ENCODE measurements at regions not wholly inside any gene's neighbourhood (a gene's known extent, or its start where the extent isn't known, plus 50 kb on each side); places are given as distances from the start of the nearest gene placed in this dataset.
A peak's percentile ranks its signal among the peaks of the same experiment; 100 is the strongest.

DNA sequence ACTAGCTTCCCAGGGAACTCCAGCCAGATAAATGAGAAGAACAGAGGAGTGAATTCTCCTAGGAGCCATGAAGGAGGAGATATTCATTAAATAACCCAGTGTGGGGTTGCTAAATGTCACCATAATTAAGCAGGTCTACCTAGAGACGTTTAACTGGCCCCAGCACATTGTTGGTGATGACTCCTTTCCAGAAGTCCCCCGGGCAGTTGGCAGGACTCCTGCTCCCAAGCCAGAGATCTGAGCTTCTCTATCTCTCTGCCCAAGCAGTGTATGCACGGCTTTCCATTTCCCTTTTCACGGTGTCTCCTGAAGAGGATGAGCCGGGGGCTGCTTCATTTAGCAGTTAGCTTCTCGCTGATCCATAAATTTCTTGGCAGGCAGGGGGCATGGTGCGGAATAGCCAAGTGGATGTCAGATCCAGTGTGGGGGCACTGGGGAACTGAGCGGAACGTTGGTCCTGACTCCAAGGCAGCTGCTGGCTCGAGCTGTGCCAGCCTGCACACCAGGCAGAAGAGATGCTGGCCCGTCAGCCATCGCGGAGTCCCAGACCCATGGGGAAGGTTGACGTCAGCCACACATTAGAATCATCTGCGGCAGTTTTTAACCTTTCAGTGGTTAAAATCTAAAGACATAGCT, 142.0 kb upstream of the NPY start:
- no peak overlapping the region for H3K4me3 ChIP-seq (ENCODE audit: insufficient read depth in 1 of 2, low read depth in 1 of 2, low read length in 2 of 2)
- no peak overlapping the region for H4K91ac ChIP-seq (ENCODE audit: low read length)
- no peak overlapping the region for H2BK15ac ChIP-seq (ENCODE audit: low read depth, poor library complexity, severe bottlenecking)
- no peaks in the 10 kb centered on the region for H3K9me3 ChIP-seq (ENCODE audit: control insufficient read depth, low read length)
- no peak overlapping the region for H3K4me2 ChIP-seq (ENCODE audit: low read length, poor library complexity, severe bottlenecking)
- H3K9ac ChIP-seq (ENCODE audit: low read length) = no peak overlapping the region
- no peaks in the 10 kb centered on the region for H3K27me3 ChIP-seq (ENCODE audit: control insufficient read depth in 1 of 2, insufficient read depth in 1 of 2, low read length in 2 of 2)
- no peak overlapping the region for H3K27ac ChIP-seq (ENCODE audit: low read length, poor library complexity, severe bottlenecking)
- no peak for DNase-seq
- H3K4ac ChIP-seq (ENCODE audit: low read depth in 1 of 2, low read length in 2 of 2) = no peak overlapping the region
- no peak overlapping the region for H2BK5ac ChIP-seq (ENCODE audit: low read depth, low read length, poor library complexity, severe bottlenecking)
- WGBS = 93% methylated on average over 15 of the region's 15 CpGs
- H2AK5ac ChIP-seq (ENCODE audit: low read length, severe bottlenecking) = no peak overlapping the region
- no peak overlapping the region for H2BK12ac ChIP-seq (ENCODE audit: low read length in 2 of 2)
- no peaks in the 10 kb centered on the region for H3K36me3 ChIP-seq (ENCODE audit: control insufficient read depth in 1 of 2, insufficient read depth in 2 of 2, low read depth in 1 of 2, low read length in 2 of 2)
- H3K4me1 ChIP-seq (ENCODE audit: control insufficient read depth, insufficient read depth, low read depth, low read length) = no peaks in the 10 kb centered on the region
- H3K79me1 ChIP-seq (replicated peaks; ENCODE audit: low read length, poor library complexity, severe bottlenecking) = no peaks in the 10 kb centered on the region
- no peak overlapping the region for H3K18ac ChIP-seq (ENCODE audit: low read depth in 1 of 2, low read length in 2 of 2)
- no peak overlapping the region for H3K23ac ChIP-seq (ENCODE audit: low read length in 2 of 2)
- no peak overlapping the region for H2AFZ ChIP-seq (ENCODE audit: low read depth, low read length)
- H3K14ac ChIP-seq (ENCODE audit: low read length in 2 of 2) = no peak overlapping the region
- no peak overlapping the region for H2BK120ac ChIP-seq (ENCODE audit: low read depth, low read length)
- no peak overlapping the region for H4K8ac ChIP-seq (ENCODE audit: low read length)

- no peak overlapping the region for H2BK12ac ChIP-seq (ENCODE audit: low read length in 2 of 2)
- H3K9me3 ChIP-seq (ENCODE audit: control insufficient read depth, low read length) = no peaks in the 10 kb centered on the region
- no peak overlapping the region for H2AK5ac ChIP-seq (ENCODE audit: low read length, severe bottlenecking)
- no peak overlapping the region for H3K18ac ChIP-seq (ENCODE audit: low read depth in 1 of 2, low read length in 2 of 2)
- no peak overlapping the region for H3K9ac ChIP-seq (ENCODE audit: low read length)
- no peak overlapping the region for H4K91ac ChIP-seq (ENCODE audit: low read length)
- no peak overlapping the region for H2BK15ac ChIP-seq (ENCODE audit: low read depth, poor library complexity, severe bottlenecking)
- no peak overlapping the region for H2BK5ac ChIP-seq (ENCODE audit: low read depth, low read length, poor library complexity, severe bottlenecking)
- H2BK120ac ChIP-seq (ENCODE audit: low read depth, low read length) = no peak overlapping the region
- no peak overlapping the region for H3K4ac ChIP-seq (ENCODE audit: low read depth in 1 of 2, low read length in 2 of 2)
- H3K23ac ChIP-seq (ENCODE audit: low read length in 2 of 2) = no peak overlapping the region
- DNase-seq = no peak
- H3K4me2 ChIP-seq (ENCODE audit: low read length, poor library complexity, severe bottlenecking) = no peak overlapping the region
- H3K14ac ChIP-seq (ENCODE audit: low read length in 2 of 2) = peak overlapping the region in 1 of 2 experiments; percentile 83
- H3K27me3 ChIP-seq (ENCODE audit: control insufficient read depth in 1 of 2, insufficient read depth in 1 of 2, low read length in 2 of 2) = no peaks in the 10 kb centered on the region
- H3K79me1 ChIP-seq (replicated peaks; ENCODE audit: low read length, poor library complexity, severe bottlenecking) = no peaks in the 10 kb centered on the region
- peak overlapping the region; percentile 44 for H2AFZ ChIP-seq (ENCODE audit: low read depth, low read length)
- no peaks in the 10 kb centered on the region for H3K36me3 ChIP-seq (ENCODE audit: control insufficient read depth in 1 of 2, insufficient read depth in 2 of 2, low read depth in 1 of 2, low read length in 2 of 2)
- no peaks in the 10 kb centered on the region for H3K4me1 ChIP-seq (ENCODE audit: control insufficient read depth, insufficient read depth, low read depth, low read length)
- H3K27ac ChIP-seq (ENCODE audit: low read length, poor library complexity, severe bottlenecking) = no peak overlapping the region
- 82% methylated on average over 4 of the region's 4 CpGs for WGBS
- H3K4me3 ChIP-seq (ENCODE audit: insufficient read depth in 1 of 2, low read depth in 1 of 2, low read length in 2 of 2) = no peak overlapping the region
- H4K8ac ChIP-seq (ENCODE audit: low read length) = peak overlapping the region; percentile 28
These were observed 140.4 kb upstream of the NPY start for GRCh38 chr7:24143547-24143946.

GRCh38 chr7:24151944-24152343, 132.0 kb upstream of the NPY start:
- H4K8ac ChIP-seq (ENCODE audit: low read length) = no peak overlapping the region
- H3K4ac ChIP-seq (ENCODE audit: low read depth in 1 of 2, low read length in 2 of 2) = no peak overlapping the region

GRCh38 chr7:24152356-24152755, 131.6 kb upstream of the NPY start:
- H3K14ac ChIP-seq (ENCODE audit: low read length in 2 of 2) = no peak overlapping the region
- H3K9ac ChIP-seq (ENCODE audit: low read length) = no peak overlapping the region
- no peak overlapping the region for H3K4me2 ChIP-seq (ENCODE audit: low read length, poor library complexity, severe bottlenecking)
- H3K27ac ChIP-seq (ENCODE audit: low read length, poor library complexity, severe bottlenecking) = no peak overlapping the region
- 33% methylated on average over 1 of the region's 1 CpG for WGBS
- H2BK15ac ChIP-seq (ENCODE audit: low read depth, poor library complexity, severe bottlenecking) = no peak overlapping the region
- H3K27me3 ChIP-seq (ENCODE audit: control insufficient read depth in 1 of 2, insufficient read depth in 1 of 2, low read length in 2 of 2) = no peaks in the 10 kb centered on the region
- no peak for DNase-seq
- H3K23ac ChIP-seq (ENCODE audit: low read length in 2 of 2) = no peak overlapping the region
- H4K8ac ChIP-seq (ENCODE audit: low read length) = no peak overlapping the region
- no peak overlapping the region for H4K91ac ChIP-seq (ENCODE audit: low read length)
- H2BK5ac ChIP-seq (ENCODE audit: low read depth, low read length, poor library complexity, severe bottlenecking) = no peak overlapping the region
- peaks cover 20% of the 10 kb centered on the region for H3K9me3 ChIP-seq (ENCODE audit: control insufficient read depth, low read length)
- no peak overlapping the region for H3K4ac ChIP-seq (ENCODE audit: low read depth in 1 of 2, low read length in 2 of 2)
- H3K36me3 ChIP-seq (ENCODE audit: control insufficient read depth in 1 of 2, insufficient read depth in 2 of 2, low read depth in 1 of 2, low read length in 2 of 2) = no peaks in the 10 kb centered on the region
- H3K4me1 ChIP-seq (ENCODE audit: control insufficient read depth, insufficient read depth, low read depth, low read length) = no peaks in the 10 kb centered on the region
- H2BK12ac ChIP-seq (ENCODE audit: low read length in 2 of 2) = no peak overlapping the region
- H3K4me3 ChIP-seq (ENCODE audit: insufficient read depth in 1 of 2, low read depth in 1 of 2, low read length in 2 of 2) = no peak overlapping the region
- no peak overlapping the region for H2AFZ ChIP-seq (ENCODE audit: low read depth, low read length)
- H2AK5ac ChIP-seq (ENCODE audit: low read length, severe bottlenecking) = no peak overlapping the region
- H2BK120ac ChIP-seq (ENCODE audit: low read depth, low read length) = no peak overlapping the region
- no peak overlapping the region for H3K18ac ChIP-seq (ENCODE audit: low read depth in 1 of 2, low read length in 2 of 2)
- no peaks in the 10 kb centered on the region for H3K79me1 ChIP-seq (replicated peaks; ENCODE audit: low read length, poor library complexity, severe bottlenecking)

More at GRCh38 chr7:24151944-24152343, 132.0 kb upstream of the NPY start:
- Histone ChIP-seq H3K27ac (ENCODE audit: low read length, poor library complexity, severe bottlenecking) (no peak overlapping the region), H3K23ac (ENCODE audit: low read length in 2 of 2) (no peak overlapping the region), H2BK120ac (ENCODE audit: low read depth, low read length) (no peak overlapping the region), H2AFZ (ENCODE audit: low read depth, low read length) (no peak overlapping the region), H2BK12ac (ENCODE audit: low read length in 2 of 2) (no peak overlapping the region), H3K36me3 (ENCODE audit: control insufficient read depth in 1 of 2, insufficient read depth in 2 of 2, low read depth in 1 of 2, low read length in 2 of 2) (no peaks in the 10 kb centered on the region), H3K9me3 (ENCODE audit: control insufficient read depth, low read length) (peaks cover 20% of the 10 kb centered on the region), H2BK15ac (ENCODE audit: low read depth, poor library complexity, severe bottlenecking) (no peak overlapping the region), H2BK5ac (ENCODE audit: low read depth, low read length, poor library complexity, severe bottlenecking) (no peak overlapping the region), H3K4me1 (ENCODE audit: control insufficient read depth, insufficient read depth, low read depth, low read length) (no peaks in the 10 kb centered on the region), H4K91ac (ENCODE audit: low read length) (no peak overlapping the region), H3K79me1 (replicated peaks; ENCODE audit: low read length, poor library complexity, severe bottlenecking) (no peaks in the 10 kb centered on the region), H3K4me3 (ENCODE audit: insufficient read depth in 1 of 2, low read depth in 1 of 2, low read length in 2 of 2) (no peak overlapping the region), H2AK5ac (ENCODE audit: low read length, severe bottlenecking) (no peak overlapping the region), H3K27me3 (ENCODE audit: control insufficient read depth in 1 of 2, insufficient read depth in 1 of 2, low read length in 2 of 2) (no peaks in the 10 kb centered on the region), H3K9ac (ENCODE audit: low read length) (no peak overlapping the region), H3K14ac (ENCODE audit: low read length in 2 of 2) (no peak overlapping the region), H3K18ac (ENCODE audit: low read depth in 1 of 2, low read length in 2 of 2) (no peak overlapping the region), H3K4me2 (ENCODE audit: low read length, poor library complexity, severe bottlenecking) (no peak overlapping the region)
- DNase-seq = no peak
- WGBS = 72% methylated on average over 1 of the region's 1 CpG

All from mesenchymal stem cell (in vitro differentiated cells and primary cell).